Osteocyte (in vitro differentiated cells): ENCODE measurements at regions not wholly inside any gene's neighbourhood (a gene's known extent, or its start where the extent isn't known, plus 50 kb on each side); places are given as distances from the start of the nearest gene placed in this dataset.

ENCODE experiments used
- DNase-seq: peaks from one replicate; pipeline ENCODE4 v3.0.0; 2021; ENCODE audit warnings: mixed read lengths; ENCODE audit not compliant: unreplicated experiment; ENCODE audit errors: extremely low spot score
- H3K27ac Mint-ChIP-seq: one replicate; pipeline ENCODE4 v1.8.0; 2021; ENCODE audit warnings: mild to moderate bottlenecking, mixed read lengths; ENCODE audit not compliant: unreplicated experiment
- H3K27me3 Mint-ChIP-seq: one replicate; pipeline ENCODE4 v1.8.0; 2021; ENCODE audit warnings: mixed read lengths; ENCODE audit not compliant: unreplicated experiment
- H3K36me3 Mint-ChIP-seq: one replicate; pipeline ENCODE4 v1.8.0; 2021; ENCODE audit warnings: mixed read lengths; ENCODE audit not compliant: unreplicated experiment
- H3K4me1 Mint-ChIP-seq: one replicate; pipeline ENCODE4 v1.8.0; 2021; ENCODE audit warnings: mixed read lengths; ENCODE audit not compliant: unreplicated experiment
- H3K4me3 Mint-ChIP-seq: one replicate; pipeline ENCODE4 v1.8.0; 2021; ENCODE audit warnings: mild to moderate bottlenecking, moderate library complexity, mixed read lengths; ENCODE audit not compliant: unreplicated experiment
- H3K9me3 Mint-ChIP-seq: one replicate; pipeline ENCODE4 v1.8.0; 2021; ENCODE audit warnings: mixed read lengths; ENCODE audit not compliant: unreplicated experiment
- TF ChIP-seq, protein P1 (sequence below): fragments of 200-600 bp; sonication (generic); IDR thresholded peaks from 2 replicates; pipeline ENCODE4 v1.5.0; 2021; ENCODE audit warnings: antibody characterized with exemption, mild to moderate bottlenecking, moderate library complexity

DNA sequence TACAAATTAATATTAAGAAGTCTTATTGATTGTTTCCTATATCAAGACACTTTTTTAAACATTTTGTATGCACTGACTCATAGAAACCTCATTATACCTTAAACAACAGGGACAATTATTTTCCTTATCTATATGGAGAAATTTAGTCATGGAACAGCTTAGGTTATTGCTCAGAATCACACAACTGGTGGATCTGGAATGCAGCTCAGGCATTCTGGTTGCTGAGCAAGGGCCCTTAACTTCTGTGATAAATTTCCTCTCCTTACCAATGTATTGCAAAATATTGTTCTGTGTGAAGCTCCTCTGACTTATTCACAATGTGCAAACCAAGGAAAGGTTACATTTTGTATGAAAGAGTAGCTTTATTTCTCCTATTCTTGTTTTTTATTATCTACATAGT is 817.8 kb downstream of the LRFN5 start:
- Mint-ChIP-seq H3K4me3 (no peak overlapping the region), H3K4me1 (no peaks in the 10 kb centered on the region), H3K27ac (no peak overlapping the region), H3K27me3 (no peaks in the 10 kb centered on the region), H3K36me3 (no peaks in the 10 kb centered on the region), H3K9me3 (no peaks in the 10 kb centered on the region)
- TF ChIP-seq, protein P1, sequence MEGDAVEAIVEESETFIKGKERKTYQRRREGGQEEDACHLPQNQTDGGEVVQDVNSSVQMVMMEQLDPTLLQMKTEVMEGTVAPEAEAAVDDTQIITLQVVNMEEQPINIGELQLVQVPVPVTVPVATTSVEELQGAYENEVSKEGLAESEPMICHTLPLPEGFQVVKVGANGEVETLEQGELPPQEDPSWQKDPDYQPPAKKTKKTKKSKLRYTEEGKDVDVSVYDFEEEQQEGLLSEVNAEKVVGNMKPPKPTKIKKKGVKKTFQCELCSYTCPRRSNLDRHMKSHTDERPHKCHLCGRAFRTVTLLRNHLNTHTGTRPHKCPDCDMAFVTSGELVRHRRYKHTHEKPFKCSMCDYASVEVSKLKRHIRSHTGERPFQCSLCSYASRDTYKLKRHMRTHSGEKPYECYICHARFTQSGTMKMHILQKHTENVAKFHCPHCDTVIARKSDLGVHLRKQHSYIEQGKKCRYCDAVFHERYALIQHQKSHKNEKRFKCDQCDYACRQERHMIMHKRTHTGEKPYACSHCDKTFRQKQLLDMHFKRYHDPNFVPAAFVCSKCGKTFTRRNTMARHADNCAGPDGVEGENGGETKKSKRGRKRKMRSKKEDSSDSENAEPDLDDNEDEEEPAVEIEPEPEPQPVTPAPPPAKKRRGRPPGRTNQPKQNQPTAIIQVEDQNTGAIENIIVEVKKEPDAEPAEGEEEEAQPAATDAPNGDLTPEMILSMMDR, result no peak
- no peak for DNase-seq

DNA sequence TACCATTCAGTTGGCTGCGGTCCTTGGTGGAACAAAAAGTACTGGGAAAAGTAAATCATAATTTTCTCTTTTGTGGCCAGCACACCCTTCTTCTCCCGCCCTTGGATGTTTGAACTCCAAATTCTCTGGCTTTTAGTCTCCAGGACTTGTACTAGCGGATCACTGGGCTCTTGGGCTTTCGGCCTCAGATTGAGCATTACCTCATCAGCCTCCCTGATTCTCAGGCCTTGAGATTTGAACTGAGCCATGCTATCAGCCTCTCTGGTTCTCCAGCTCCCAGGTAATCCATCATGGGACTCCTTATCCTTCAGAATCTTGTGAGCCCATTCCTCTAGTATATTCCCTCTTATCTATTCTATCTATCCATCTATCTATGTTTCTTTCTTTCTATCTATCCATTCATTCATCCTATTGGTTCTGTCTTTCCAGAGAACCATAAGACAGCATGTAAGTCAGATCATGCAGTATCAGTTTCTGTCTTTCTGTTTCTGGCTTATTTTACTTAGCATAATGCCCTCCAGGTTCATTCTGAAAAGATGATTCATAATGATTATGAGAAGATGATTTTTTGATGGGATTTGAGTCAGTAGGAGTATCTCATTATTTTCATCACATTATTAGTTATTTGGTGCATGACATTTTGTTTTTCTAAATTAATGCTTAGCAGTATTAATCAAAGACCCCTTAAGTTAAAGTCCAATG is 814.9 kb downstream of the LRFN5 start:
- Mint-ChIP-seq H3K36me3 (no peaks in the 10 kb centered on the region), H3K27me3 (peaks cover 2% of the 10 kb centered on the region), H3K9me3 (no peaks in the 10 kb centered on the region), H3K4me1 (no peaks in the 10 kb centered on the region), H3K27ac (no peak overlapping the region), H3K4me3 (no peak overlapping the region)
- TF ChIP-seq, protein P1, result no peak
- no peak for DNase-seq

DNA sequence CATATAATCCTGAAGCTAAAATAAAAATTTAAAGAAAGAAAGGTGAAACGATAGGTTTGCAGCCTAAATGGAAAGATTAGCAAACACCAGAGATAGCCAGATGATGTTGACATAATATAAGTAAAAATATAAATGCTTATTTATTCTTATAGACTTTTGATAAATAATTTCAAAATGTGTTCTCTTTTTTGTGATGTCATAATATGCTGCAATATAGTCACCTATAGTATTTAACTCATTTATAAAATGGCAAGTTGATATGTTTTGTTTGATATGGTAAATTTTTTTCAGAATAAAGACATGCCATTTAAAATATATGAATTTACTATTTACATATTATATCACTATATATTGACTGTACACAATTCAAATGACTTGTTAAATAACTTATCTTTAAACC is 813.4 kb downstream of the LRFN5 start:
- Mint-ChIP-seq H3K36me3 (no peaks in the 10 kb centered on the region), H3K27ac (no peak overlapping the region), H3K4me1 (no peaks in the 10 kb centered on the region), H3K9me3 (no peaks in the 10 kb centered on the region), H3K27me3 (peaks cover 2% of the 10 kb centered on the region), H3K4me3 (no peak overlapping the region)
- TF ChIP-seq, protein P1, result no peak
- no peak for DNase-seq

DNA sequence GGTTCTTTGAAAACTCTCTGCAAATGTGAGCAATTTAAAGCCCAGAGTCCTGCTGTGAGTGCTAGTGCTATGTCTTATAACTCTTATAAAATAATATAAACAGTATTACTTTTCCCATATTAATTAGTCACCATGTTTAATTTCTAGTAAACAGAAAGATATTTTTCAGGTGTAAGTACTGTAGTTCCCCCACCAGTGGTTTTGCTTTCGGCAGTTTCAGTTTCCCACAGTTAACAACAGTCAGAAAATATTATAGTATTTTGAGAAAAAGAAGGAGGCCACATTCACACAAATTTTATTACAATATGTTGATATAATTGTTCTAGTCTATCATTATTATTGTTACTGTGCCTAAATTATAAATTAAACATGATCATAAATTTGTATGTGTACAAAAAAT is 800.5 kb downstream of the LRFN5 start:
- H3K4me1 Mint-ChIP-seq, result no peaks in the 10 kb centered on the region
- H3K9me3 Mint-ChIP-seq, result peaks cover 3% of the 10 kb centered on the region
- H3K27me3 Mint-ChIP-seq, result no peaks in the 10 kb centered on the region
- DNase-seq, result no peak
- H3K27ac Mint-ChIP-seq, result no peak overlapping the region
- H3K36me3 Mint-ChIP-seq, result no peaks in the 10 kb centered on the region
- no peak overlapping the region for H3K4me3 Mint-ChIP-seq
- TF ChIP-seq, protein P1, result no peak

DNA sequence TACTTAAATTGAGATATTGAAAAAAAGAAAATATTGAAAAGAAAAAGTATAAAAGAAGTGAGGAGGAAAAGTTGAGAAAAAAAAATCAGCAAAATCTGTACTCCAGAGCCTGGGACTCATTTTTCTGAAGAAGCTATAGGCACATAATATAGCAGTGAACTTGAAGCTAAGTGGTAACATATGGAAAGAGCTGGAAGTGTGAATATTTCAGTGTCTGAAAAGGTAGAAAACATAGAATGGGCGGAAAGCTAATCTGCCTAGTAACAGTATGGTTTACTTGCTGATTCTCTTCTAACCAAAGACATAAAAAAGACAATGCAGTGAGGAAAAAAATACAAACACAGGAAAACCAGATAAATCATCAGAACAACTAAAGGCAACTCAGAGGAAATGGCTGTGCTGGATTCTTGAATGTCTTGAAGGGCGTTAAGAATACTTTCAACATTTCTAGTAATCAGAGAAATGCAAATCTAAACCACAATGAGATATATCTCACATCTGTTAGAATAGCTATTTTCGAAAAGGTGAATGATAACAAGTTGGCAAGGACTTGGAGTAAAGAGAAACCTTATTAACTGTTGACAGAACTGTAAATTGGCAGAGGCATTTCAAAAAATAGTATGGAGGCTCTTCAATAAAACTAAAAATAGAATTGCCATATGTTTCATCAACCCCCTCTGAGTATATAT is 784.6 kb downstream of the LRFN5 start:
- Mint-ChIP-seq H3K4me3 (no peak overlapping the region), H3K4me1 (no peaks in the 10 kb centered on the region)
- TF ChIP-seq, protein P1, result no peak

More for the DNA sequence above, 784.6 kb downstream of the LRFN5 start:
- no peak for DNase-seq
- H3K27me3 Mint-ChIP-seq, result no peaks in the 10 kb centered on the region
- H3K9me3 Mint-ChIP-seq, result no peaks in the 10 kb centered on the region
- no peaks in the 10 kb centered on the region for H3K36me3 Mint-ChIP-seq
- no peak overlapping the region for H3K27ac Mint-ChIP-seq
